Ishikawa (cell line): ENCODE measurements at regions not wholly inside any gene's neighbourhood (a gene's known extent, or its start where the extent isn't known, plus 50 kb on each side); places are given as distances from the start of the nearest gene placed in this dataset.

Source experiments
- CEBPB ChIP-seq: IDR thresholded peaks from 2 replicates; pipeline ENCODE4 v1.6.1; 2012
- CREB1 ChIP-seq: IDR thresholded peaks from 2 replicates; pipeline ENCODE4 v1.6.1; 2012; ENCODE audit warnings: low read depth
- EGR1 ChIP-seq: IDR thresholded peaks from 2 replicates; pipeline ENCODE4 v1.6.1; 2012
- EP300 ChIP-seq: IDR thresholded peaks from 2 replicates; pipeline ENCODE4 v1.6.1; 2012; ENCODE audit warnings: borderline replicate concordance
- FOXM1 ChIP-seq: IDR thresholded peaks from 2 replicates; pipeline ENCODE4 v1.6.1; 2012; ENCODE audit warnings: low read depth, borderline replicate concordance
- MAX ChIP-seq: IDR thresholded peaks from 2 replicates; pipeline ENCODE4 v1.6.1; 2012
- NFIC ChIP-seq: IDR thresholded peaks from 2 replicates; pipeline ENCODE4 v1.6.1; 2012
- RAD21 ChIP-seq: IDR thresholded peaks from 2 replicates; pipeline ENCODE4 v1.6.1; 2012; ENCODE audit warnings: low read depth
- REST ChIP-seq: IDR thresholded peaks from 2 replicates; pipeline ENCODE4 v1.6.1; 2012; ENCODE audit warnings: low read depth, mild to moderate bottlenecking
- TAF1 ChIP-seq: IDR thresholded peaks from 2 replicates; pipeline ENCODE4 v1.6.1; 2012; ENCODE audit warnings: low read depth, mild to moderate bottlenecking
- TCF12 ChIP-seq: IDR thresholded peaks from 2 replicates; pipeline ENCODE4 v1.6.1; 2012; ENCODE audit warnings: low read depth
- TEAD4 ChIP-seq: IDR thresholded peaks from 2 replicates; pipeline ENCODE4 v1.6.1; 2012
- USF1 ChIP-seq: IDR thresholded peaks from 2 replicates; pipeline ENCODE4 v1.6.1; 2012
- YY1 ChIP-seq: IDR thresholded peaks from 2 replicates; pipeline ENCODE4 v1.6.1; 2012; ENCODE audit warnings: low read depth
- ZBTB7A ChIP-seq: IDR thresholded peaks from 2 replicates; pipeline ENCODE4 v1.6.1; 2012; ENCODE audit warnings: low read depth

GRCh38 chr4:92136434-92136833 lies 167.3 kb upstream of the GRID2 start:
- TF ChIP-seq ZBTB7A (no peak), RAD21 (no peak), TEAD4 (no peak), MAX (no peak), EGR1 (no peak), TCF12 (no peak), EP300 (no peak), USF1 (no peak)

- TF ChIP-seq REST, result no peak
- TF ChIP-seq EGR1, result no peak
- peak; percentile 63 for TF ChIP-seq RAD21
Observed at GRCh38 chr4:92163348-92163747, 140.4 kb upstream of the GRID2 start.

- TF ChIP-seq ZBTB7A (no peak), RAD21 (no peak), CREB1 (no peak), TEAD4 (no peak), USF1 (no peak), TCF12 (no peak), FOXM1 (no peak)
Observed at GRCh38 chr4:92170340-92170739, 133.4 kb upstream of the GRID2 start.

GRCh38 chr4:92172203-92172602 lies 131.6 kb upstream of the GRID2 start:
- peak; percentile 46 for TF ChIP-seq RAD21
- TF ChIP-seq FOXM1, result no peak

GRCh38 chr4:92175250-92175649 lies 128.5 kb upstream of the GRID2 start:
- TF ChIP-seq TCF12 (no peak), CEBPB (no peak), FOXM1 (no peak), USF1 (no peak), ZBTB7A (no peak), YY1 (no peak), REST (no peak)

GRCh38 chr4:92182006-92182735 lies 121.6 kb upstream of the GRID2 start:
- TF ChIP-seq MAX (no peak), REST (no peak), CEBPB (no peak), TCF12 (no peak), NFIC (no peak), EGR1 (no peak), EP300 (no peak), CREB1 (no peak), RAD21 (no peak), TAF1 (no peak), USF1 (no peak), YY1 (no peak), ZBTB7A (no peak), FOXM1 (no peak), TEAD4 (no peak)
